ENCODE measurements at regions not wholly inside any gene's neighbourhood (a gene's known extent, or its start where the extent isn't known, plus 50 kb on each side); places are given as distances from the start of the nearest gene placed in this dataset.
A peak's percentile ranks its signal among the peaks of the same experiment; 100 is the strongest.

- no peak overlapping the region for H3K4me3 ChIP-seq
- no peaks in the 10 kb centered on the region for H3K4me1 ChIP-seq
- no peak overlapping the region for H3K27ac ChIP-seq
- TF ChIP-seq POLR2A (IDR thresholded peaks at IDR 0.05) (no peak), CTCF (IDR thresholded peaks at IDR 0.05) (no peak), POLR2AphosphoS5 (IDR thresholded peaks at IDR 0.05; ENCODE audit: insufficient read depth in 1 of 2, low read depth in 1 of 2) (no peak)
- DNase-seq (ENCODE audit: extremely low spot score in 2 of 2) = no peak
- H3K36me3 ChIP-seq = no peaks in the 10 kb centered on the region
- no peaks in the 10 kb centered on the region for H3K9me3 ChIP-seq
- no peaks in the 10 kb centered on the region for H3K27me3 ChIP-seq
- intact Hi-C loops (cut with DNase I) = no loop called here
These were observed 89.7 kb upstream of the RET start for GRCh38 chr10:42987121-42987541.

GRCh38 chr10:42987575-42987974 lies 89.3 kb upstream of the RET start:
- H3K4me1 ChIP-seq = no peaks in the 10 kb centered on the region
- intact Hi-C loops (cut with DNase I) = no loop called here
- TF ChIP-seq CTCF (IDR thresholded peaks at IDR 0.05) (no peak), POLR2AphosphoS5 (IDR thresholded peaks at IDR 0.05; ENCODE audit: insufficient read depth in 1 of 2, low read depth in 1 of 2) (no peak), POLR2A (IDR thresholded peaks at IDR 0.05) (no peak)
- no peaks in the 10 kb centered on the region for H3K36me3 ChIP-seq
- no peaks in the 10 kb centered on the region for H3K9me3 ChIP-seq
- peak in 1 of 2 donors; percentile 81 for DNase-seq (ENCODE audit: extremely low spot score in 2 of 2)
- no peak overlapping the region for H3K4me3 ChIP-seq
- no peak overlapping the region for H3K27ac ChIP-seq
- no peaks in the 10 kb centered on the region for H3K27me3 ChIP-seq

GRCh38 chr10:42988069-42988468 lies 88.8 kb upstream of the RET start:
- H3K36me3 ChIP-seq = no peaks in the 10 kb centered on the region
- no peaks in the 10 kb centered on the region for H3K9me3 ChIP-seq
- intact Hi-C loops (cut with DNase I) = no loop called here
- no peaks in the 10 kb centered on the region for H3K4me1 ChIP-seq
- H3K4me3 ChIP-seq = no peak overlapping the region
- TF ChIP-seq POLR2AphosphoS5 (IDR thresholded peaks at IDR 0.05; ENCODE audit: insufficient read depth in 1 of 2, low read depth in 1 of 2) = no peak
- TF ChIP-seq POLR2A (IDR thresholded peaks at IDR 0.05) = no peak
- no peak for TF ChIP-seq CTCF (IDR thresholded peaks at IDR 0.05)
- no peaks in the 10 kb centered on the region for H3K27me3 ChIP-seq
- no peak overlapping the region for H3K27ac ChIP-seq
- DNase-seq (ENCODE audit: extremely low spot score in 2 of 2) = no peak

GRCh38 chr10:42988517-42989395 lies 88.1 kb upstream of the RET start:
- H3K4me1 ChIP-seq = no peaks in the 10 kb centered on the region
- TF ChIP-seq CTCF (IDR thresholded peaks at IDR 0.05) (no peak), POLR2AphosphoS5 (IDR thresholded peaks at IDR 0.05; ENCODE audit: insufficient read depth in 1 of 2, low read depth in 1 of 2) (no peak), POLR2A (IDR thresholded peaks at IDR 0.05) (no peak)
- H3K27me3 ChIP-seq = no peaks in the 10 kb centered on the region
- no peak overlapping the region for H3K27ac ChIP-seq
- no peaks in the 10 kb centered on the region for H3K9me3 ChIP-seq
- no peaks in the 10 kb centered on the region for H3K36me3 ChIP-seq
- no peak overlapping the region for H3K4me3 ChIP-seq
- intact Hi-C loops (cut with DNase I) = no loop called here
- no peak for DNase-seq (ENCODE audit: extremely low spot score in 2 of 2)

GRCh38 chr10:42989481-42989921 lies 87.4 kb upstream of the RET start:
- TF ChIP-seq CTCF (IDR thresholded peaks at IDR 0.05) (no peak), POLR2A (IDR thresholded peaks at IDR 0.05) (no peak), POLR2AphosphoS5 (IDR thresholded peaks at IDR 0.05; ENCODE audit: insufficient read depth in 1 of 2, low read depth in 1 of 2) (no peak)

More at GRCh38 chr10:42989481-42989921, 87.4 kb upstream of the RET start:
- H3K9me3 ChIP-seq = no peaks in the 10 kb centered on the region
- no peaks in the 10 kb centered on the region for H3K27me3 ChIP-seq
- intact Hi-C loops (cut with DNase I) = no loop called here
- DNase-seq (ENCODE audit: extremely low spot score in 2 of 2) = no peak
- no peak overlapping the region for H3K4me3 ChIP-seq
- no peak overlapping the region for H3K27ac ChIP-seq
- H3K36me3 ChIP-seq = no peaks in the 10 kb centered on the region
- H3K4me1 ChIP-seq = no peaks in the 10 kb centered on the region

Data from vagina (tissue), 2 donors.